ENCODE measurements at regions not wholly inside any gene's neighbourhood (a gene's known extent, or its start where the extent isn't known, plus 50 kb on each side); places are given as distances from the start of the nearest gene placed in this dataset.

DNA sequence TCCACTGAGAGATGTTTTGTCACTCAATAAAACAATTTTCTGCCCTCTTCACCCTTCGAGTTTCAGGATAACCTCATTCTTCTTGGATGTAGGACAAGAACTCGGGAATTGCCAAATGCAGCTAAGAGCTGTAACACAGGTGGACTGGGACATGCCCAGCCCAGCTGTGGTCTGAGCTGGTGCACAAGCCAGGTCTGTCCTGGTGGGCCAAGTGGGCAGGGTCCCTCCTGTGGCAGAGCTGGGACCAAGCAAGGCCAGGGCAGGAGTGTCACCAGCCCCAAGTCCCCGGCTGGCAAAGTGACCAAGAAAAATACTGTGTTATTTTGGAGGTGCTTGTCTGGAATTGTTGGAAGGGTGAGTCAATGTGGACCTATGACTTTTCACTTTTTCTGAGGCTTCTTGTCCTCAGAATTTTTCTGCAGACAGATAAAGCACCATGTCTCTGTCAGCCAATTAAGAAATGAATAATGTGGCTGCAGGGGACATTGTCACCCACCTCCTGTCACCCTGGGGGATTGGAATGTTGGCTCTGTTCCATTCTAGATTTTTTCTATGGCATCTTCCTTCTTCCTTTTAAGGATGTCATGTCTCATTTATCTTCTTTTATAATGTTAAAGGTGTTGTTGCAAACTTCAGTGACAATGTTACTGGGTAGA lies 645.2 kb upstream of the EPHA6 start:
- 56 to 83% methylated on average over 2 to 3 of the region's 3 CpGs for WGBS, 2 donors (ENCODE audit: low coverage in 1 of 2)
- Histone ChIP-seq H3K4me1 (no peaks in the 10 kb centered on the region), H3K27me3 (no peaks in the 10 kb centered on the region), H3K9me3 (no peaks in the 10 kb centered on the region), H3K27ac (no peak overlapping the region), H3K36me3 (no peaks in the 10 kb centered on the region), H3K4me3 (no peak overlapping the region)
- intact Hi-C loops (cut with DNase I; ENCODE audit: low total_unique reads): no loop called here
- DNase-seq: no peak
- in situ Hi-C loops (cut with MboI; ENCODE audit: low pct_ligation_motif_present in 1 of 4, low pct_unique_long_range_greater_than_20kb in 1 of 4, low sequenced_read_pairs in 3 of 4): no loop called here
- TF ChIP-seq POLR2A (IDR thresholded peaks at IDR 0.05) (no peak), POLR2AphosphoS5 (IDR thresholded peaks at IDR 0.05) (no peak), EP300 (IDR thresholded peaks at IDR 0.05; ENCODE audit: low read depth) (no peak)
- TF ChIP-seq, protein P1, sequence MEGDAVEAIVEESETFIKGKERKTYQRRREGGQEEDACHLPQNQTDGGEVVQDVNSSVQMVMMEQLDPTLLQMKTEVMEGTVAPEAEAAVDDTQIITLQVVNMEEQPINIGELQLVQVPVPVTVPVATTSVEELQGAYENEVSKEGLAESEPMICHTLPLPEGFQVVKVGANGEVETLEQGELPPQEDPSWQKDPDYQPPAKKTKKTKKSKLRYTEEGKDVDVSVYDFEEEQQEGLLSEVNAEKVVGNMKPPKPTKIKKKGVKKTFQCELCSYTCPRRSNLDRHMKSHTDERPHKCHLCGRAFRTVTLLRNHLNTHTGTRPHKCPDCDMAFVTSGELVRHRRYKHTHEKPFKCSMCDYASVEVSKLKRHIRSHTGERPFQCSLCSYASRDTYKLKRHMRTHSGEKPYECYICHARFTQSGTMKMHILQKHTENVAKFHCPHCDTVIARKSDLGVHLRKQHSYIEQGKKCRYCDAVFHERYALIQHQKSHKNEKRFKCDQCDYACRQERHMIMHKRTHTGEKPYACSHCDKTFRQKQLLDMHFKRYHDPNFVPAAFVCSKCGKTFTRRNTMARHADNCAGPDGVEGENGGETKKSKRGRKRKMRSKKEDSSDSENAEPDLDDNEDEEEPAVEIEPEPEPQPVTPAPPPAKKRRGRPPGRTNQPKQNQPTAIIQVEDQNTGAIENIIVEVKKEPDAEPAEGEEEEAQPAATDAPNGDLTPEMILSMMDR (IDR thresholded peaks at IDR 0.05): no peak

DNA sequence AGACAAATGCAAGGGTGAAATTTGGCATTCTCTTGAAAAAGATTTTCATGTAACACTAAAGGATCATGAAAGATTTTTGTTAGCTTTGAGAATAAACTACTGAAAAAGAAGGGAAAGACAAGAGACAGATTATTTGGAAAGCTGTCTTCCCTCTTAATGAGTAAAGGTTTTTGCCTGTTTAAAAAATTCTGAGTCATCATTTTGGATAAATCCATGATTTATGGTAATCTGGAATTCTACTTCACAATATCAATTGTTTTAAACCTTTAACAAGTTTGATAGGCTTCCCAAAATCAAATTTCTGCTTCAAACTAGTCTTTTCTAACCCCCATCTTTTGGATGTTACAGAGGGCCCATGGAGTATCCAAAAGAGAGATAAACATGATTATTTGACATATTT lies 641.5 kb upstream of the EPHA6 start:
- in situ Hi-C loops (cut with MboI; ENCODE audit: low pct_ligation_motif_present in 1 of 4, low pct_unique_long_range_greater_than_20kb in 1 of 4, low sequenced_read_pairs in 3 of 4): no loop called here
- no peaks in the 10 kb centered on the region for H3K36me3 ChIP-seq
- TF ChIP-seq POLR2AphosphoS5 (IDR thresholded peaks at IDR 0.05) (no peak), EP300 (IDR thresholded peaks at IDR 0.05; ENCODE audit: low read depth) (no peak), POLR2A (IDR thresholded peaks at IDR 0.05) (no peak)
- TF ChIP-seq, protein P1 (IDR thresholded peaks at IDR 0.05): no peak

DNA sequence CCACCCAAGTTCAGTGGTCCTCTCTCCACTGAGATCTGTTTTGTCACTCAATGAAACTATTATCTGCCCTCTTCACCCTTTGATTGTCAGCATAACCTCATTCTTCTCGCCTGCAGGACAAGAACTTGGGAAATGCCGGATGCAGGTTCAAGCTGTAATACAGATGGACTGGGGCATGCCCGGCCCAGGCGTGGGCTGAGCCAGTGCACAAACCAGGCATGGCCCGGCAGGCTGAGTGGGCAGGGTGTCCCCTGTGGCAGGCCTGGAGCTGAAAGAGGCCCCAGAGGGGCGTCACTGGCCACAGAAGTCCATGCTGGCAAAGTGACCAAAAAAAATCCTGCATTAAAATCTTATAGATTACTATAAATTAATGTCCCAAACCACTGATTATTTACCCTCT lies 638.9 kb upstream of the EPHA6 start:
- no peak for DNase-seq
- Histone ChIP-seq H3K4me3 (no peak overlapping the region), H3K27ac (no peak overlapping the region), H3K27me3 (no peaks in the 10 kb centered on the region), H3K9me3 (no peaks in the 10 kb centered on the region), H3K4me1 (no peaks in the 10 kb centered on the region), H3K36me3 (no peaks in the 10 kb centered on the region)
- WGBS, 2 donors (ENCODE audit: low coverage in 1 of 2): 0 to 68% methylated on average over 1 to 6 of the region's 6 CpGs
- intact Hi-C loops (cut with DNase I; ENCODE audit: low total_unique reads) (no loop called here), in situ Hi-C loops (cut with MboI; ENCODE audit: low pct_ligation_motif_present in 1 of 4, low pct_unique_long_range_greater_than_20kb in 1 of 4, low sequenced_read_pairs in 3 of 4) (no loop called here)
- no peak for TF ChIP-seq EP300 (IDR thresholded peaks at IDR 0.05; ENCODE audit: low read depth)
- TF ChIP-seq POLR2A (IDR thresholded peaks at IDR 0.05): no peak
- TF ChIP-seq, protein P1 (IDR thresholded peaks at IDR 0.05): no peak
- no peak for TF ChIP-seq POLR2AphosphoS5 (IDR thresholded peaks at IDR 0.05)

More for the DNA sequence above, 641.5 kb upstream of the EPHA6 start:
- DNase-seq: no peak
- no peaks in the 10 kb centered on the region for H3K4me1 ChIP-seq
- intact Hi-C loops (cut with DNase I; ENCODE audit: low total_unique reads): no loop called here
- no peaks in the 10 kb centered on the region for H3K27me3 ChIP-seq
- no peak overlapping the region for H3K27ac ChIP-seq
- no peak overlapping the region for H3K4me3 ChIP-seq
- H3K9me3 ChIP-seq: no peaks in the 10 kb centered on the region

DNA sequence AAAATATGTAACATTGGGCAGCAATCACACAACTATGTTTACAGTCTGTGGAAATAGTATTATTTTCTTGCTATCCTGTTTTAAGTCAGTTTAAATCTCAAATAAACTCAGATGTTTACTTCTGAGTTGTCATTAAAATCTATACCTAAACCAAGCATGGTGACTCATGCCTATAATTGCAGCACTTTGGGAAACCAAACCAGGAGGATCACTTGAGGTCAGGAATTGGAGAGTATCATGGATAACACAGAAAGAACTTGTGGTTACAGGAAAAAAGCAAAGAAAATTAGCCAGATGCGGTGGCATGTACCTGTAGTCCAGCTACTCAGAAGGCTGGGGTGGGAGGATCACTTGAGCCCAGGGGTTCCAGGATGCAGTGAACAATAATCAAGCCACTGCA lies 631.6 kb upstream of the EPHA6 start:
- H3K4me3 ChIP-seq: no peak overlapping the region
- H3K27ac ChIP-seq: no peak overlapping the region
- H3K9me3 ChIP-seq: no peaks in the 10 kb centered on the region
- in situ Hi-C loops (cut with MboI; ENCODE audit: low pct_ligation_motif_present in 1 of 4, low pct_unique_long_range_greater_than_20kb in 1 of 4, low sequenced_read_pairs in 3 of 4) (no loop called here), intact Hi-C loops (cut with DNase I; ENCODE audit: low total_unique reads) (no loop called here)
- no peaks in the 10 kb centered on the region for H3K27me3 ChIP-seq
- WGBS, 2 donors (ENCODE audit: low coverage in 1 of 2): 73 to 94% methylated on average over 1 of the region's 1 CpG
- DNase-seq: no peak
- no peaks in the 10 kb centered on the region for H3K36me3 ChIP-seq
- no peaks in the 10 kb centered on the region for H3K4me1 ChIP-seq
- TF ChIP-seq, protein P1 (IDR thresholded peaks at IDR 0.05): no peak

Data from transverse colon (tissue), 4 donors.